Caco-2 (cell line): ENCODE measurements at regions not wholly inside any gene's neighbourhood (a gene's known extent, or its start where the extent isn't known, plus 50 kb on each side); places are given as distances from the start of the nearest gene placed in this dataset.
"Not testable (repeated sequence)": the region's sequence is repeated elsewhere in the genome, so short reads cannot be mapped to it uniquely, and the experiment has no call there.

Experiments used
- BruUV-seq: library from RNA; stranded (reverse); fragments of 400-500 nt; replicated peaks from 2 replicates; lab custom pipeline; 2021; lab: Mats Ljungman, UMichigan
- CTCF ChIA-PET: fragments of 300-600 bp; sonication (Branson Sonifier 250); formaldehyde crosslinking; loops from one replicate; lab custom pipeline; 2022; ENCODE audit warnings: antibody characterized with exemption; lab: Charles Lee
- POLR2A ChIA-PET: fragments of 300-600 bp; sonication (Branson Sonifier 250); formaldehyde crosslinking; loops from one replicate; lab custom pipeline; 2022; ENCODE audit warnings: antibody characterized with exemption; lab: Charles Lee
- DNase-seq, 2 experiments: peaks; one replicate each; pipeline versions ENCODE4 v3.0.0 to v3.0.0-alpha.2; 2020 to 2022
- H3K27me3 ChIP-seq: replicated peaks from 2 replicates; pipeline ENCODE4 v1.6.0; 2011; ENCODE audit warnings: low read length; ENCODE audit not compliant: control insufficient read depth, insufficient read depth
- H3K36me3 ChIP-seq: 2 replicates; pipeline ENCODE4 v1.5.1; 2011; ENCODE audit warnings: low read length; ENCODE audit not compliant: control insufficient read depth, insufficient read depth
- H3K4me1 ChIP-seq: fragments of 250-450 bp; sonication (Bioruptor Pico); 2 replicates; pipeline ENCODE4 v1.5.1; 2020; ENCODE audit warnings: mild to moderate bottlenecking
- H3K4me3 ChIP-seq: 2 replicates; pipeline ENCODE4 v1.5.1; 2011; ENCODE audit warnings: low read depth, mild to moderate bottlenecking, control low read depth, low read length
- H3K9me3 ChIP-seq: fragments of 250-450 bp; sonication (Bioruptor Pico); 2 replicates; pipeline ENCODE4 v1.5.1; 2020; ENCODE audit warnings: mild to moderate bottlenecking, moderate library complexity
- H3K27ac Mint-ChIP-seq: one replicate; pipeline ENCODE4 v1.8.0; 2022; ENCODE audit warnings: mixed read lengths; ENCODE audit not compliant: unreplicated experiment
- H3K27me3 Mint-ChIP-seq: one replicate; pipeline ENCODE4 v1.8.0; 2022; ENCODE audit warnings: mixed read lengths; ENCODE audit not compliant: insufficient read depth, unreplicated experiment
- H3K36me3 Mint-ChIP-seq: one replicate; pipeline ENCODE4 v1.8.0; 2022; ENCODE audit warnings: mild to moderate bottlenecking, mixed read lengths; ENCODE audit not compliant: insufficient read depth, unreplicated experiment
- H3K4me1 Mint-ChIP-seq: one replicate; pipeline ENCODE4 v1.8.0; 2022; ENCODE audit warnings: low read depth, mixed read lengths; ENCODE audit not compliant: unreplicated experiment
- H3K4me3 Mint-ChIP-seq: one replicate; pipeline ENCODE4 v1.8.0; 2022; ENCODE audit warnings: mild to moderate bottlenecking, moderate library complexity, mixed read lengths; ENCODE audit not compliant: unreplicated experiment
- H3K9me3 Mint-ChIP-seq: one replicate; pipeline ENCODE4 v1.8.0; 2022; ENCODE audit warnings: mixed read lengths; ENCODE audit not compliant: unreplicated experiment
- intact Hi-C: fragments of 100-400 bp; cut with micrococcal nuclease; formaldehyde crosslinking; loops from one replicate; pipeline ENCODE4 v1.10.0; 2022; ENCODE audit not compliant: unreplicated experiment
- TF ChIP-seq, protein P1 (sequence below), 2 experiments: fragments of 200-600 bp in 1 of 2; IDR thresholded peaks; 1 replicate in 1 of 2; 2 replicates in 1 of 2; pipeline versions ENCODE4 v1.5.1 to v1.8.0; 2011 to 2022; ENCODE audit warnings: antibody characterized with exemption in 1 of 2, control low read depth in 1 of 2, inconsistent platforms in 1 of 2, low read depth in 1 of 2, low read length in 1 of 2, mild to moderate bottlenecking in 1 of 2, moderate library complexity in 1 of 2; ENCODE audit not compliant: insufficient read depth in 1 of 2, severe bottlenecking in 1 of 2, unreplicated experiment in 1 of 2

DNA sequence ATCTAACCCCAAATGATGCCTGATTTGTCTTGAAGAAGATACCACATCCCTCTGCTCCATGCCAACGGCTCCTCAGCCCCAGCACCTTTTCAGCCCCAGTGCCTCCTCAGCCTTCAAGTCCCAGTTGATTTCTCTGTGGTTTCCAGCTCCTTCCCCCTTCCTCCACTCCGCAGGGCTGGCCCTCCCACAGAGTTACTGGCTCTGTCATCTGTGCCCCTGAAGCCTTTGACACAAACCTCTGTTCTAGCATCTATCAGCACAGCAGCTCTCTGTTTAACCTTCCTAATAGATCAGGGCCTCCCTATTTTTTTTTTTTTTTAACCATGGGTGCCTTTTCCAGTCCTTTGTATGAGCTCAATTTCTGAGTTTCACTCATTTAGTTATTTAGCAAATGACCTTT lies 201.3 kb upstream of the CXCR4 start:
- TF ChIP-seq, protein P1, sequence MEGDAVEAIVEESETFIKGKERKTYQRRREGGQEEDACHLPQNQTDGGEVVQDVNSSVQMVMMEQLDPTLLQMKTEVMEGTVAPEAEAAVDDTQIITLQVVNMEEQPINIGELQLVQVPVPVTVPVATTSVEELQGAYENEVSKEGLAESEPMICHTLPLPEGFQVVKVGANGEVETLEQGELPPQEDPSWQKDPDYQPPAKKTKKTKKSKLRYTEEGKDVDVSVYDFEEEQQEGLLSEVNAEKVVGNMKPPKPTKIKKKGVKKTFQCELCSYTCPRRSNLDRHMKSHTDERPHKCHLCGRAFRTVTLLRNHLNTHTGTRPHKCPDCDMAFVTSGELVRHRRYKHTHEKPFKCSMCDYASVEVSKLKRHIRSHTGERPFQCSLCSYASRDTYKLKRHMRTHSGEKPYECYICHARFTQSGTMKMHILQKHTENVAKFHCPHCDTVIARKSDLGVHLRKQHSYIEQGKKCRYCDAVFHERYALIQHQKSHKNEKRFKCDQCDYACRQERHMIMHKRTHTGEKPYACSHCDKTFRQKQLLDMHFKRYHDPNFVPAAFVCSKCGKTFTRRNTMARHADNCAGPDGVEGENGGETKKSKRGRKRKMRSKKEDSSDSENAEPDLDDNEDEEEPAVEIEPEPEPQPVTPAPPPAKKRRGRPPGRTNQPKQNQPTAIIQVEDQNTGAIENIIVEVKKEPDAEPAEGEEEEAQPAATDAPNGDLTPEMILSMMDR (IDR thresholded peaks at IDR 0.05; ENCODE audit: insufficient read depth in 1 of 2, low read depth in 1 of 2, low read length in 1 of 2, severe bottlenecking in 1 of 2, unreplicated experiment in 1 of 2): no peak
- no peak overlapping the region for H3K4me3 Mint-ChIP-seq
- intact Hi-C loops: no loop called here
- H3K4me1 Mint-ChIP-seq: peaks cover 5% of the 10 kb centered on the region
- Histone ChIP-seq H3K27me3 (no peaks in the 10 kb centered on the region; the same call in 1 of the 2 replicates), H3K9me3 (no peaks in the 10 kb centered on the region), H3K36me3 (no peaks in the 10 kb centered on the region), H3K4me3 (no peak overlapping the region), H3K4me1 (no peaks in the 10 kb centered on the region)
- POLR2A ChIA-PET: no interaction called here
- no peak for DNase-seq
- H3K36me3 Mint-ChIP-seq: peaks cover 5% of the 10 kb centered on the region
- CTCF ChIA-PET: no interaction called here
- no peaks in the 10 kb centered on the region for H3K9me3 Mint-ChIP-seq
- peaks cover 4% of the 10 kb centered on the region for H3K27me3 Mint-ChIP-seq
- no TSS peak for BruUV-seq
- no peak overlapping the region for H3K27ac Mint-ChIP-seq

DNA sequence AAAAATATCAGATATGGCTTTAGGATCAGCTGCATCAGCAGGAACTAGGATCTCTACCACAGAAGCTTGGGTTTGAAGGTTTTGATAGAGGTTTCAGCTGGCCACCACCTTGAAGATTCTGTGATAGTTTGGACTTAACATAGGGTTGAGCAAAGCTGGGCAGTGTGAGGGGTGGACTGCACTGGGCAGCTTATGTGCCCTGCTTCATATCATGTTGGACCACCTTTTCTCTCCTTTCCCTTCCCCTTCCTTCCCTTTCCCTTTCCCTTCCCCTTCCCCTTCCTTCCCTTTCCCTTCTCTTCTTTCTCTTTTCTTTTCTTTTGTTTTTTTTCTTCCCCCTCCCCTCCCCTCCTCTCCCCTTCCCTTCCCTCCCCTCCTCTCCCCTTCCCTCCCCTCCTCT lies 196.3 kb upstream of the CXCR4 start:
- DNase-seq: no peak
- no peak overlapping the region for H3K27ac Mint-ChIP-seq
- no TSS peak for BruUV-seq
- H3K9me3 Mint-ChIP-seq: no peaks in the 10 kb centered on the region
- H3K27me3 Mint-ChIP-seq: peaks cover 8% of the 10 kb centered on the region
- H3K4me3 Mint-ChIP-seq: no peak overlapping the region
- TF ChIP-seq, protein P1 (IDR thresholded peaks at IDR 0.05; ENCODE audit: insufficient read depth in 1 of 2, low read depth in 1 of 2, low read length in 1 of 2, severe bottlenecking in 1 of 2, unreplicated experiment in 1 of 2): no peak
- H3K9me3 ChIP-seq: no peaks in the 10 kb centered on the region
- no peaks in the 10 kb centered on the region; the same call in 1 of the 2 replicates for H3K27me3 ChIP-seq
- H3K4me1 Mint-ChIP-seq: no peaks in the 10 kb centered on the region
- no peak overlapping the region for H3K4me3 ChIP-seq
- ChIA-PET POLR2A (no interaction called here), CTCF (no interaction called here)
- peaks cover 5% of the 10 kb centered on the region for H3K36me3 Mint-ChIP-seq
- intact Hi-C loops: no loop called here
- no peaks in the 10 kb centered on the region for H3K36me3 ChIP-seq
- no peaks in the 10 kb centered on the region for H3K4me1 ChIP-seq

DNA sequence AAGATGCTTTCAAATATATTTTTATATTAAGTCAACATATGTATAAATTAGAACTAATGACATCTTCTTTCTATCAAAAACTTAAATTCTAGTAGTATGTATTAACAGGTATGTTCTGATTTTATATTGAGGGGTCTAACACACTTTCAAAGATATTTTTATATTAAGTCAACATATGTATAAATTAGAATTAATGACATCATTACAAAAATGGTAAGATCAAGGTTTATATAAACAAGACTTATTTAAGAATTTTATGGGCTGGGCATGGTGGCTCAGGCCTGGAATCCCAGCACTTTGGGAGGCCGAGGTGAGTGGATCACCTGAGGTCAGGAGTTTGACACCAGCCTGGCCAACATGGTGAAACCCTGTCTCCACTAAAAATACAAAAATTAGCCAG lies 194.6 kb upstream of the CXCR4 start:
- CTCF ChIA-PET: not testable (repeated sequence)

More for the DNA sequence above, 194.6 kb upstream of the CXCR4 start:
- H3K4me1 Mint-ChIP-seq, intact Hi-C loops, H3K36me3 Mint-ChIP-seq, H3K4me3 Mint-ChIP-seq, H3K27me3 ChIP-seq, H3K4me1 ChIP-seq, H3K4me3 ChIP-seq, POLR2A ChIA-PET, BruUV-seq, H3K36me3 ChIP-seq, H3K27me3 Mint-ChIP-seq, H3K9me3 ChIP-seq, DNase-seq, H3K9me3 Mint-ChIP-seq, H3K27ac Mint-ChIP-seq: not testable (repeated sequence)
